H1 (cell line): ENCODE measurements at regions not wholly inside any gene's neighbourhood (a gene's known extent, or its start where the extent isn't known, plus 50 kb on each side); places are given as distances from the start of the nearest gene placed in this dataset.

ENCODE experiments used
- CTCF ChIA-PET: fragments of 300-600 bp; sonication (Branson Sonifier 250); formaldehyde crosslinking; loops from one replicate; lab custom pipeline; 2021; ENCODE audit not compliant: partially characterized antibody; lab: Charles Lee
- POLR2A ChIA-PET: fragments of 300-600 bp; sonication (Branson Sonifier 250); formaldehyde crosslinking; loops from one replicate; lab custom pipeline; 2021; ENCODE audit warnings: inconsistent platforms; ENCODE audit not compliant: partially characterized antibody; lab: Charles Lee
- DNase-seq, 2 experiments: peaks; one replicate each; pipeline versions ENCODE4 v3.0.0 to v3.0.0-alpha.2; 2010 to 2022; ENCODE audit warnings: low spot score in 2 of 2, low read depth in 1 of 2, mixed read lengths in 1 of 2
- FAIRE-seq: peaks from 2 replicates; lab custom pipeline; 2011; peaks lifted over from hg19 to GRCh38; lab: Jason Lieb, UNC
- H2AFZ ChIP-seq: 2 replicates; pipeline ENCODE4 v1.8.1; 2012; ENCODE audit warnings: low read length, inconsistent platforms
- H2AK5ac ChIP-seq: 2 replicates; pipeline ENCODE4 v1.6.1; 2013; ENCODE audit warnings: low read depth, low read length
- H2BK120ac ChIP-seq: replicated peaks from 2 replicates; pipeline ENCODE3; 2013; ENCODE audit warnings: low read depth, low read length, inconsistent platforms
- H2BK12ac ChIP-seq: 2 replicates; pipeline ENCODE4 v1.6.1; 2013; ENCODE audit warnings: low read depth, low read length
- H2BK15ac ChIP-seq: 2 replicates; pipeline ENCODE4 v1.6.1; 2013; ENCODE audit warnings: low read length
- H2BK20ac ChIP-seq: 2 replicates; pipeline ENCODE4 v1.6.1; 2013; ENCODE audit warnings: low read length
- H2BK5ac ChIP-seq: 2 replicates; pipeline ENCODE4 v1.6.1; 2013; ENCODE audit warnings: low read depth, low read length
- H3K14ac ChIP-seq: 2 replicates; pipeline ENCODE4 v1.6.1; 2013; ENCODE audit warnings: inconsistent platforms; ENCODE audit not compliant: insufficient read length
- H3K18ac ChIP-seq: 2 replicates; pipeline ENCODE4 v1.6.1; 2013; ENCODE audit warnings: low read length; ENCODE audit errors: extremely low read depth
- H3K23ac ChIP-seq: 2 replicates; pipeline ENCODE4 v1.6.1; 2013; ENCODE audit warnings: inconsistent platforms; ENCODE audit not compliant: insufficient read length
- H3K23me2 ChIP-seq: 2 replicates; pipeline ENCODE4 v1.6.1; 2013; ENCODE audit warnings: low read depth, low read length
- H3K27ac ChIP-seq: 2 replicates; pipeline ENCODE4 v1.6.1; 2011; ENCODE audit warnings: low read depth, low read length, inconsistent platforms
- H3K27me3 ChIP-seq, 4 experiments: replicated peaks in 1 of 4; 1 replicate in 1 of 4; 2 replicates in 3 of 4; pipeline versions ENCODE4 v1.6.1 to v1.8.1; 2011 to 2013; ENCODE audit warnings: low read length in 3 of 4, mild to moderate bottlenecking in 3 of 4, inconsistent platforms in 2 of 4, mixed read lengths in 2 of 4, moderate library complexity in 1 of 4; ENCODE audit not compliant: control insufficient read depth in 3 of 4, insufficient read depth in 3 of 4; ENCODE audit errors: extremely low read depth in 1 of 4
- H3K36me3 ChIP-seq, 4 experiments: 2 replicates each; pipeline versions ENCODE4 v1.6.1 to v1.8.1; 2011 to 2013; ENCODE audit warnings: mild to moderate bottlenecking in 4 of 4, low read length in 3 of 4, moderate library complexity in 2 of 4, control low read depth in 1 of 4, inconsistent platforms in 1 of 4; ENCODE audit not compliant: insufficient read depth in 4 of 4, control insufficient read depth in 2 of 4
- H3K4ac ChIP-seq: replicated peaks from 2 replicates; pipeline ENCODE3; 2013; ENCODE audit warnings: low read length, low read depth, mixed read lengths, inconsistent platforms; ENCODE audit not compliant: insufficient read length
- H3K4me1 ChIP-seq, 4 experiments: replicated peaks in 1 of 4; 1 replicate in 1 of 4; 2 replicates in 3 of 4; pipeline versions ENCODE4 v1.6.1 to v1.8.1; 2011 to 2013; ENCODE audit warnings: low read length in 3 of 4, inconsistent platforms in 2 of 4, mixed read lengths in 1 of 4; ENCODE audit not compliant: insufficient read depth in 4 of 4, control insufficient read depth in 3 of 4
- H3K4me2 ChIP-seq, 2 experiments: 2 replicates each; pipeline versions ENCODE4 v1.6.1 to v1.8.1; 2011 to 2013; ENCODE audit warnings: low read depth in 2 of 2, low read length in 2 of 2, control low read depth in 1 of 2, inconsistent platforms in 1 of 2, mild to moderate bottlenecking in 1 of 2; ENCODE audit not compliant: insufficient read depth in 1 of 2
- H3K4me3 ChIP-seq, 4 experiments: fragments of 200-600, 300-600 bp in 1 of 4; sonication (generic), shearing (Covaris generic), sonication (Bioruptor Twin) in 1 of 4; 2 replicates each; pipeline versions ENCODE4 v1.5.1 to v1.8.1; 2011 to 2016; ENCODE audit warnings: low read length in 4 of 4, low read depth in 3 of 4, control low read depth in 2 of 4, inconsistent platforms in 2 of 4, mild to moderate bottlenecking in 2 of 4, mixed read lengths in 1 of 4, moderate library complexity in 1 of 4; ENCODE audit not compliant: insufficient read depth in 2 of 4; ENCODE audit errors: extremely low read depth in 1 of 4
- H3K56ac ChIP-seq: replicated peaks from 2 replicates; pipeline ENCODE3; 2013; ENCODE audit warnings: low read depth, mild to moderate bottlenecking, mixed read lengths, low read length, inconsistent platforms; ENCODE audit not compliant: insufficient read length
- H3K79me1 ChIP-seq: 2 replicates; pipeline ENCODE4 v1.6.1; 2013; ENCODE audit warnings: low read depth, low read length, control low read depth
- H3K79me2 ChIP-seq, 2 experiments: 2 replicates each; pipeline versions ENCODE4 v1.6.1 to v1.8.1; 2012 to 2013; ENCODE audit warnings: low read length in 2 of 2, mild to moderate bottlenecking in 2 of 2, inconsistent platforms in 1 of 2; ENCODE audit not compliant: insufficient read depth in 2 of 2, control insufficient read depth in 1 of 2
- H3K9ac ChIP-seq, 4 experiments: replicated peaks in 1 of 4; 1 replicate in 1 of 4; 2 replicates in 3 of 4; pipeline versions ENCODE4 v1.6.1 to v1.8.1; 2011 to 2013; ENCODE audit warnings: low read depth in 3 of 4, low read length in 3 of 4, control low read depth in 2 of 4, mild to moderate bottlenecking in 2 of 4, moderate library complexity in 2 of 4, inconsistent platforms in 1 of 4; ENCODE audit errors: extremely low read depth in 1 of 4
- H3K9me3 ChIP-seq, 2 experiments: 2 replicates each; pipeline versions ENCODE4 v1.6.1 to v1.8.1; 2012 to 2013; ENCODE audit warnings: mild to moderate bottlenecking in 2 of 2, moderate library complexity in 2 of 2, control low read depth in 1 of 2, inconsistent platforms in 1 of 2, low read depth in 1 of 2, low read length in 1 of 2, mixed read lengths in 1 of 2; ENCODE audit not compliant: insufficient read depth in 2 of 2
- H4K20me1 ChIP-seq, 2 experiments: replicated peaks in 1 of 2; 2 replicates each; pipeline versions ENCODE3 to v1.8.1; 2011 to 2013; ENCODE audit warnings: inconsistent platforms in 2 of 2, low read length in 2 of 2, mild to moderate bottlenecking in 1 of 2; ENCODE audit not compliant: insufficient read depth in 2 of 2, control insufficient read depth in 1 of 2
- H4K5ac ChIP-seq: 2 replicates; pipeline ENCODE4 v1.6.1; 2013; ENCODE audit warnings: low read length, low read depth, mixed read lengths, inconsistent platforms; ENCODE audit not compliant: insufficient read length
- H4K8ac ChIP-seq: 2 replicates; pipeline ENCODE4 v1.8.0; 2013; ENCODE audit warnings: mild to moderate bottlenecking, moderate library complexity, low read length, inconsistent platforms; ENCODE audit not compliant: insufficient read depth; ENCODE audit errors: extremely low read depth
- H4K91ac ChIP-seq: replicated peaks from 2 replicates; pipeline ENCODE3; 2013; ENCODE audit warnings: low read length, mixed read lengths, inconsistent platforms; ENCODE audit not compliant: insufficient read length
- BACH1 ChIP-seq: IDR thresholded peaks from 2 replicates; pipeline ENCODE4 v1.6.1; 2012; ENCODE audit warnings: low read length, improper control_type of control experiment
- CBX8 ChIP-seq: fragments of 300-800, 300-1000 bp; sonication (generic); IDR thresholded peaks from 2 replicates; pipeline ENCODE4 v1.7.1; 2016; ENCODE audit warnings: low read depth, low read length, borderline replicate concordance
- CTBP2 ChIP-seq: IDR thresholded peaks from 2 replicates; pipeline ENCODE4 v1.7.0; 2011; ENCODE audit warnings: borderline replicate concordance, mild to moderate bottlenecking, moderate library complexity, mixed read lengths, low read length; ENCODE audit not compliant: insufficient read depth, insufficient read length
- EGR1 ChIP-seq: IDR thresholded peaks from 2 replicates; pipeline ENCODE4 v1.6.1; 2011; ENCODE audit warnings: low read depth, low read length, borderline replicate concordance
- EZH2 ChIP-seq: fragments of 200-600 bp; sonication (generic); IDR thresholded peaks from 2 replicates; pipeline ENCODE4 v1.7.1; 2012; ENCODE audit warnings: low read depth, mild to moderate bottlenecking, moderate library complexity, low read length, inconsistent platforms; ENCODE audit not compliant: severe bottlenecking
- GTF2F1 ChIP-seq: IDR thresholded peaks from 2 replicates; pipeline ENCODE4 v1.6.1; 2012; ENCODE audit warnings: low read depth, low read length, improper control_type of control experiment, borderline replicate concordance
- HDAC6 ChIP-seq: IDR thresholded peaks from one replicate; pipeline ENCODE4 v1.7.1; 2012; ENCODE audit warnings: low read depth, mild to moderate bottlenecking, inconsistent platforms, low read length, moderate library complexity
- POU5F1 ChIP-seq: IDR thresholded peaks from 2 replicates; pipeline ENCODE4 v1.6.1; 2011; ENCODE audit warnings: low read depth, mild to moderate bottlenecking, low read length, moderate library complexity
- SAP30 ChIP-seq: fragments of 300-600 bp; sonication (generic); IDR thresholded peaks from 2 replicates; pipeline ENCODE4 v1.7.1; 2012; ENCODE audit warnings: low read length, moderate library complexity, mild to moderate bottlenecking, inconsistent platforms; ENCODE audit not compliant: insufficient read depth, insufficient replicate concordance
- SIRT6 ChIP-seq: IDR thresholded peaks from one replicate; pipeline ENCODE4 v1.7.1; 2012; ENCODE audit warnings: low read length, inconsistent platforms
- TBP ChIP-seq: IDR thresholded peaks from 2 replicates; pipeline ENCODE4 v1.6.1; 2011; ENCODE audit warnings: low read depth, low read length, improper control_type of control experiment
- YY1 ChIP-seq: IDR thresholded peaks from 2 replicates; pipeline ENCODE4 v1.6.1; 2011; ENCODE audit warnings: low read depth, mild to moderate bottlenecking, low read length
- WGBS, 2 experiments: shearing (Covaris generic) in 1 of 2; methylation state at CpG; one replicate each; pipeline versions ENCODE4 v1.1.6 to v1.1.7; 2013 to 2015; ENCODE audit warnings: low lambda C conversion rate in 2 of 2, mixed read lengths in 2 of 2, inconsistent platforms in 1 of 2, low coverage in 1 of 2, missing lambda C conversion rate in 1 of 2; ENCODE audit not compliant: insufficient replicate concordance in 2 of 2, insufficient coverage in 1 of 2, insufficient read length in 1 of 2; ENCODE audit errors: extremely low coverage in 1 of 2, missing lambda C conversion rate in 1 of 2; 5-methylcytosine and 5-hydroxymethylcytosine counted together
- TF ChIP-seq, protein P1 (sequence below): IDR thresholded peaks from 2 replicates; pipeline ENCODE4 v1.6.1; 2011; ENCODE audit warnings: low read length, improper control_type of control experiment

DNA sequence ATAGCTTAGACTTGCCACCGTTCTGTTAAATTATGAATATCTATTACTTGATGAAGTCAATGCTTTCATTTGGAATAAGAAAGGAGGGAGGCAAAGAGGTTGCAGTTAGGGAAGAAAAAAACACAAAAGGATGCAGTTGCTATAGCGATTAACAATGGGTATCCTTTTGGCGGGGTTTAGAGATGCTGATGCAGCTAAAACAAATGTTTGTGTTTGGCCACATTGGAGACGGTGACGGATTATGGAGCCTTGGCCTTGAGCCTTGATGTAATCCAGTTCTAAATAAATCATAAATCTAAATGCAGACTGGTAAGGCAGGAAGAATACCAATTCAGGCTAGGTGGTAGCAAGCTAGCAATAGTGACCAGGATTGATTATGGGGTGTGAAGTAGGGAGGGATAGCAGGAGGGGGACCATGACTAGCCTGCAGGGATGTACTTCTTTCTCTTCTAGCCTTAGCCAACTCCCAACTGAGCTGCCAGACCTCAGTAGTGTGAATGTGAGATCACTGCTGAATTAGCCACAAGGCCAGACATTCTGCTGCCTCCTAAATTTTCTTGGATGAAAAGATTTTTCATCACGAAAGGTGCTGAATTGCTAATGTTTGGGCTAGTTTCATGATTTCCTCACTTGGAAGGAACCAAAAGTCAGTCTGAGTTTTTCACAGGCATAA is 160.3 kb downstream of the TLR4 start:
- Histone ChIP-seq H2AK5ac (no peak overlapping the region), H4K91ac (no peak overlapping the region), H3K4me2 (no peak overlapping the region), H2AFZ (no peak overlapping the region), H2BK12ac (no peak overlapping the region), H3K27me3 (no peaks in the 10 kb centered on the region), H3K79me1 (no peaks in the 10 kb centered on the region), H3K4ac (no peak overlapping the region), H3K9ac (no peak overlapping the region), H2BK5ac (no peak overlapping the region), H2BK20ac (no peak overlapping the region), H2BK120ac (no peak overlapping the region), H3K36me3 (no peaks in the 10 kb centered on the region), H3K14ac (no peak overlapping the region), H2BK15ac (no peak overlapping the region), H3K56ac (no peak overlapping the region), H3K4me1 (no peaks in the 10 kb centered on the region), H3K18ac (no peak overlapping the region), H4K20me1 (no peaks in the 10 kb centered on the region), H3K23ac (no peak overlapping the region), H4K5ac (no peak overlapping the region), H3K9me3 (no peaks in the 10 kb centered on the region), H4K8ac (no peak overlapping the region), H3K27ac (no peak overlapping the region), H3K23me2 (no peaks in the 10 kb centered on the region), H3K4me3 (no peak overlapping the region), H3K79me2 (no peaks in the 10 kb centered on the region)
- CTCF ChIA-PET = no interaction called here
- DNase-seq (no peak), FAIRE-seq (no peak)
- POLR2A ChIA-PET = no interaction called here
- 77% methylated on average over 6 of the region's 6 CpGs; no CpG with 5 or more reads in 1 of the 2 experiments for WGBS, 2 experiments
- TF ChIP-seq HDAC6 = no peak
- no peak for TF ChIP-seq YY1
- no peak for TF ChIP-seq TBP
- no peak for TF ChIP-seq POU5F1
- TF ChIP-seq CBX8 = no peak
- TF ChIP-seq SIRT6 = no peak
- TF ChIP-seq BACH1 = no peak
- TF ChIP-seq, protein P1, sequence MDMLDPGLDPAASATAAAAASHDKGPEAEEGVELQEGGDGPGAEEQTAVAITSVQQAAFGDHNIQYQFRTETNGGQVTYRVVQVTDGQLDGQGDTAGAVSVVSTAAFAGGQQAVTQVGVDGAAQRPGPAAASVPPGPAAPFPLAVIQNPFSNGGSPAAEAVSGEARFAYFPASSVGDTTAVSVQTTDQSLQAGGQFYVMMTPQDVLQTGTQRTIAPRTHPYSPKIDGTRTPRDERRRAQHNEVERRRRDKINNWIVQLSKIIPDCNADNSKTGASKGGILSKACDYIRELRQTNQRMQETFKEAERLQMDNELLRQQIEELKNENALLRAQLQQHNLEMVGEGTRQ = no peak
- TF ChIP-seq GTF2F1 = no peak
- TF ChIP-seq CTBP2 = no peak
- TF ChIP-seq EGR1 = no peak
- TF ChIP-seq SAP30 = no peak
- no peak for TF ChIP-seq EZH2
